BLaER1 treated with 17β-estradiol and CSF1 and Interleukin-3, amounts not matched to agents 10 nM and 100 nM (cell line): ENCODE measurements at regions not wholly inside any gene's neighbourhood (a gene's known extent, or its start where the extent isn't known, plus 50 kb on each side); places are given as distances from the start of the nearest gene placed in this dataset.

Source experiments
- H3K27ac ChIP-seq, 11 experiments: shearing (Covaris generic); formaldehyde crosslinking; 2 replicates each; pipeline ENCODE4 v1.8.1; 2022
- H3K27me3 ChIP-seq, 11 experiments: shearing (Covaris generic); formaldehyde crosslinking; 2 replicates each; pipeline ENCODE4 v1.8.1; 2022
- H3K36me3 ChIP-seq, 11 experiments: shearing (Covaris generic); formaldehyde crosslinking; 2 replicates each; pipeline ENCODE4 v1.8.1; 2022
- H3K4me1 ChIP-seq, 10 experiments: shearing (Covaris generic); formaldehyde crosslinking; 2 replicates each; pipeline ENCODE4 v1.8.1; 2022
- H3K4me2 ChIP-seq, 11 experiments: shearing (Covaris generic); formaldehyde crosslinking; 2 replicates each; pipeline ENCODE4 v1.8.1; 2022
- H3K4me3 ChIP-seq, 10 experiments: shearing (Covaris generic); formaldehyde crosslinking; 2 replicates each; pipeline ENCODE4 v1.8.1; 2022
- H3K9ac ChIP-seq, 11 experiments: shearing (Covaris generic); formaldehyde crosslinking; 2 replicates each; pipeline ENCODE4 v1.8.1; 2022
- H3K9me3 ChIP-seq, 11 experiments: shearing (Covaris generic); formaldehyde crosslinking; replicated peaks in 1 of 11; 2 replicates each; pipeline ENCODE4 v1.8.1; 2022
- H4K20me1 ChIP-seq, 11 experiments: shearing (Covaris generic); formaldehyde crosslinking; 2 replicates each; pipeline ENCODE4 v1.8.1; 2022
- Cebpa-rat ChIP-seq, 11 experiments: shearing (Covaris generic); IDR thresholded peaks; 2 replicates each; pipeline ENCODE4 v1.8.1; 2022

DNA sequence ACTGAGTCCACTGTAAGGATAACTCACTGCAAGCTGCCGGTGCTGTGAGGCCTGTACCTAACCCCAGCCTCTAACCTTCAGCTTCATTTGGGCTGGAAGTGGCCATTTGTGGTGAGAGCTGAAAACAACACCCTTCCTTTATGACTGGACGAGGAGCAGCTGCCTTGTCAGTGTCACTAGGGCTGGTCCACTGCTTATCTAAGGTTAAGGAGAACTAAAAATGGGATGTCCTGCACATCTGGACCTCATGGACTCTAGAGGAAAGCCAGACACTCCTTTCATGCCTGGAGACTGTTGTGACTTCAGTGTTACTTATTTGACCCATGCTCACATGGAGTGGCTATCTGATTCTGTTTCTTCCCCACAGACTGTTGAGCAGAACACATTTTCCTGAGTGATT lies 139.9 kb downstream of the ZNF518B start:
- H3K27ac ChIP-seq = no peak overlapping the region
- H3K4me2 ChIP-seq = no peak overlapping the region
- H3K9ac ChIP-seq = no peak overlapping the region
- TF ChIP-seq Cebpa-rat (IDR thresholded peaks at IDR 0.05) = no peak
- no peaks in the 10 kb centered on the region for H3K36me3 ChIP-seq
- no peaks in the 10 kb centered on the region for H3K27me3 ChIP-seq
- H4K20me1 ChIP-seq = no peaks in the 10 kb centered on the region
- no peak overlapping the region for H3K4me3 ChIP-seq
- no peaks in the 10 kb centered on the region for H3K9me3 ChIP-seq
- H3K4me1 ChIP-seq = peaks cover 0 to 7% (median 6%) of the 10 kb centered on the region in 10 experiments; a peak in 11 of 20 replicates

DNA sequence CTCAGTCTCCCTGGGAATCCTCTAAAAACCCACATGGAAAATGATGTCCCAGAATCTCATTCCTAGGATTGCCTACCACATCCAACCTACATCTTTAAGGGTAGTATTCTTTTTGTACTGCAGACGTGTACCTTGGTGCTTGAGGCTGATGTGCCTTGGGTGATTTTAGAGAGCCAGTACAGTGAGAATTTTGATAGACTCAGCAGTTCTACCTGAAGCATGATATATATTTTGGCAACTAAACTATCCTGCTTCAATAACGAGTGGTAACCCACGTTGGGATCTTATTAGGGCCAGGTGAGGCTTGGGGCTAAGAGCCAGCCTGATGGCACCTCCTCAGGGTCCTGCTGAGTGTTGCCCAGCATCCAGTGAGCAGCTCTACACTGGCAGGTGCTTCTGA lies 140.4 kb downstream of the ZNF518B start:
- H3K36me3 ChIP-seq = no peaks in the 10 kb centered on the region
- no peak overlapping the region for H3K27ac ChIP-seq
- no peak overlapping the region for H3K4me2 ChIP-seq
- H3K9ac ChIP-seq = no peak overlapping the region
- no peaks in the 10 kb centered on the region for H3K9me3 ChIP-seq
- no peaks in the 10 kb centered on the region for H3K27me3 ChIP-seq
- H4K20me1 ChIP-seq = no peaks in the 10 kb centered on the region
- TF ChIP-seq Cebpa-rat (IDR thresholded peaks at IDR 0.05) = no peak
- peaks cover 0 to 4% (median 3%) of the 10 kb centered on the region in 10 experiments; a peak in 11 of 20 replicates for H3K4me1 ChIP-seq
- no peak overlapping the region for H3K4me3 ChIP-seq

DNA sequence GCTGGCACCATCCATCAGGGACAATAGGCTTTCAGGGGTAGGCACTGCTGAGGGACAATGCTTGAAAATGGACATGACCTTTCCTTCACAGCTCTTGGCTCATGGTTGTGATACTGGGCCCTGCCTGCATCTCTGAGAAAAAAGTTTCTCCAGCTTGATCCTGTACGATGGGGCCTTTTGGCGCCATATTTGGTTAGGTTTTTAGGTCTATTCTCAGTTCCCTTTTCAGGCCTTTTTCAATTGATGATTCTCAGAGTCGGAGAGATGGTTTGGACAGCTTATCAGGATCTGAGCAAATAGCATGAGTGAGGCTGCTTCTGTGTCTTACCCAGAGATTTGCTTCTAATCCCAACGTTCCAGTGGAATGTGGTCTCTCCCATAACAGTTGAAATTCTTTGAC lies 141.6 kb downstream of the ZNF518B start:
- no peak overlapping the region for H3K27ac ChIP-seq
- TF ChIP-seq Cebpa-rat (IDR thresholded peaks at IDR 0.05) = no peak
- H4K20me1 ChIP-seq = no peaks in the 10 kb centered on the region
- H3K36me3 ChIP-seq = no peaks in the 10 kb centered on the region
- H3K9ac ChIP-seq = no peak overlapping the region
- no peaks in the 10 kb centered on the region for H3K9me3 ChIP-seq
- no peak overlapping the region for H3K4me3 ChIP-seq
- H3K4me1 ChIP-seq = no peaks in the 10 kb centered on the region
- no peak overlapping the region for H3K4me2 ChIP-seq
- H3K27me3 ChIP-seq = no peaks in the 10 kb centered on the region

DNA sequence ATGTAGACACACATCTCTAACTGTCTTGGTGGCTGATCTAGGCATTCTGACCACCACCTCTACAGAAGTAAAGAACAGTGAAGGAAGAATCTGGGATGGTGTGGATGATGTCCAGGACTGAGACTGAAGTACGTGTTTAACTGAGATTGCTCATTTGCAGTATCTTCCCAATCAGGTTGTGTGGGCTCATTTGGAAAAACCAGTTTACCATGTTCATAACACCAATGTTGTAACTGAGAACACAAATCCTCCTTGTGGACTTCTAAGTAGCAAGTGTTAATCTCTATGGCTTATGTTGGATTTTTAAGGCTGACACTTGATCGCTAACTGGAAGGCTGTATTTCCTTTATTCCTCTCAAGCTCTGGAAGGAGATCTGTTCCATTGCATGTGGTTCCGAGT lies 144.7 kb downstream of the ZNF518B start:
- H3K9ac ChIP-seq = no peak overlapping the region
- no peaks in the 10 kb centered on the region for H3K4me1 ChIP-seq
- TF ChIP-seq Cebpa-rat (IDR thresholded peaks at IDR 0.05) = no peak
- no peaks in the 10 kb centered on the region for H4K20me1 ChIP-seq
- H3K4me2 ChIP-seq = no peak overlapping the region
- no peaks in the 10 kb centered on the region for H3K27me3 ChIP-seq
- H3K4me3 ChIP-seq = no peak overlapping the region
- H3K27ac ChIP-seq = no peak overlapping the region
- H3K36me3 ChIP-seq = no peaks in the 10 kb centered on the region
- H3K9me3 ChIP-seq = no peaks in the 10 kb centered on the region

DNA sequence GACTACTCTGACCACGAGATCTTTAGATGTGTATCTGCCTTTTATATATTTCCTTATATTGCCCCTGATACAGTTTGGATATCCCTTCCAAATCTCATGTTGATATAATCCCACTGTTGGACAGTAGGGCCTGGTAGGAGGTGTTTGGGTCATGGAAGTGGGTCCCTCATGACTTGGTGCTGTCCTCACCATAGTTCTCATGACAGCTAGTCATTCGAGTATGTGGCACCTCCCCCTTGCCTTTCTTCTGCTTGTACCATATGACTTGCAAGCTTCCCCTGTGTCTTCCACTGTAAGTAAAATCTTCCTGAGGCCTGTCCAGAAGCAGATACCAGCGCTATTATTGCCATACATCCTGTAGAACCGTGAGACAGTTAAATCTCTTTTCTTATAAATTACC lies 145.3 kb downstream of the ZNF518B start:
- no peaks in the 10 kb centered on the region for H3K4me1 ChIP-seq
- TF ChIP-seq Cebpa-rat (IDR thresholded peaks at IDR 0.05) = no peak
- no peak overlapping the region for H3K4me3 ChIP-seq
- H3K27me3 ChIP-seq = no peaks in the 10 kb centered on the region
- H3K9me3 ChIP-seq = no peaks in the 10 kb centered on the region
- no peak overlapping the region for H3K4me2 ChIP-seq
- H3K27ac ChIP-seq = no peak overlapping the region
- no peaks in the 10 kb centered on the region for H4K20me1 ChIP-seq
- H3K9ac ChIP-seq = no peak overlapping the region
- H3K36me3 ChIP-seq = no peaks in the 10 kb centered on the region

DNA sequence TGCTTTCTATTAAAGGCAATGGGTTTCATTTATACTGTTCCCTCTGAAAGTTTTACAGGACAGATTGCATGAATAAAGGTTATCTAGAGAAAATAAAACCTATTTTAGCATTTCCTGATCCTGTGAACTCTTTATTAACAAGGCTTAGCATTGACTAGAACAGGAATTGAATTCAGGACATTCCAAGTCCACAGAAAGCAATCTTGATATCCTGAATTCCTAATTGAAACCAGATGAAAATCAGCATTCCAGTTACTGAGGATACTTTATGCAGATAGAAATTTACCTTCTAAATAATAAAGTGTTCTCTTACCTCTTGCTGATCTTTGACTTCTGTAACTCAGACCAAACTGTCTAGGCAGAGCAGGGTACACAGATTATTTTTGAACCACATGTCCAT lies 151.4 kb downstream of the ZNF518B start:
- Histone ChIP-seq H3K9ac (no peak overlapping the region), H3K27me3 (no peaks in the 10 kb centered on the region), H3K4me1 (no peaks in the 10 kb centered on the region), H3K27ac (no peak overlapping the region), H3K4me2 (no peak overlapping the region), H3K9me3 (no peaks in the 10 kb centered on the region), H3K36me3 (no peaks in the 10 kb centered on the region), H4K20me1 (no peaks in the 10 kb centered on the region), H3K4me3 (no peak overlapping the region)
- TF ChIP-seq Cebpa-rat (IDR thresholded peaks at IDR 0.05) = no peak

DNA sequence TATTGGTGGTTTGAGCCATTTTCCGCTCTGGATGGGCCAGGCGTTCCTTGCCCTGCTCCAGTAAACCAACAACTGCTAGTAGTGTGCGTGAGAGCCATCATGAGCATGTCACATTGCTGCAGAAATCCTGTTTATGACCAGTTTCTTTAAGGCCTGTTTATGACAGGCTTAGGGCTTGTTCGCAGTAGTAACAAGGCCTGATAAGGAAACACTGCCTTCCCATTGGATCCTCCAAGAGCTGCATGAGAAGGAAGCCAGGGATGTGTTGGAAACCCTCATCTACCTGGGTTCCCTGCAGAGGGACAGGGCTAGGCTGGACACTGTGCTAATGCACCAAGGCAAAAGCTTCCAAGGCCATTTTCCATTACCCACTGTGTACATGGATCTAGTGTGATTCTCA lies 153.9 kb downstream of the ZNF518B start:
- Histone ChIP-seq H3K9ac (no peak overlapping the region), H3K9me3 (no peaks in the 10 kb centered on the region), H3K27me3 (no peaks in the 10 kb centered on the region), H3K36me3 (no peaks in the 10 kb centered on the region), H3K4me2 (no peak overlapping the region), H4K20me1 (no peaks in the 10 kb centered on the region), H3K4me1 (no peaks in the 10 kb centered on the region), H3K4me3 (no peak overlapping the region), H3K27ac (no peak overlapping the region)
- TF ChIP-seq Cebpa-rat (IDR thresholded peaks at IDR 0.05) = no peak

DNA sequence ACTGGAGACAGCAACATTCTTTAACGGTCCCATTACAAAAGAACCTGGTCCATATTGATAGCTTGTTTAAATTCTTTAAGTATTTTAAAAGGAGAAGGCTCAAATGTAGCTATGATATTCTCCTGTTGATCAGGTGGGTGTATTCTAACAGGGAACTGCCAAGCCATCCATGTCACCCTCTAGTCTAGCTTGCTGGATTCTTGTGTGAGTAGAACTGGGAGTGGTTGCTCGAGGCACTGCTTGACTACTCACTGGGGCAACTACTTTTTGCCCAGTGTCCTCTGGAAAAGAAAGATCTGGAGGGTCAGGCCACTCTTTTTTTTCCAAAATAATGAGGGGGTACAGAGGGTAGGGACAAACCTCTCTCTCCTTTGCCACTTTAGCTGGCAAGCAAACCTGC lies 155.1 kb downstream of the ZNF518B start:
- no peaks in the 10 kb centered on the region for H3K36me3 ChIP-seq
- no peak overlapping the region for H3K9ac ChIP-seq
- no peaks in the 10 kb centered on the region for H3K9me3 ChIP-seq
- no peaks in the 10 kb centered on the region for H3K27me3 ChIP-seq
- no peaks in the 10 kb centered on the region for H3K4me1 ChIP-seq
- no peak overlapping the region for H3K27ac ChIP-seq
- no peak overlapping the region for H3K4me2 ChIP-seq
- H4K20me1 ChIP-seq = no peaks in the 10 kb centered on the region
- no peak overlapping the region for H3K4me3 ChIP-seq
- TF ChIP-seq Cebpa-rat (IDR thresholded peaks at IDR 0.05) = no peak

DNA sequence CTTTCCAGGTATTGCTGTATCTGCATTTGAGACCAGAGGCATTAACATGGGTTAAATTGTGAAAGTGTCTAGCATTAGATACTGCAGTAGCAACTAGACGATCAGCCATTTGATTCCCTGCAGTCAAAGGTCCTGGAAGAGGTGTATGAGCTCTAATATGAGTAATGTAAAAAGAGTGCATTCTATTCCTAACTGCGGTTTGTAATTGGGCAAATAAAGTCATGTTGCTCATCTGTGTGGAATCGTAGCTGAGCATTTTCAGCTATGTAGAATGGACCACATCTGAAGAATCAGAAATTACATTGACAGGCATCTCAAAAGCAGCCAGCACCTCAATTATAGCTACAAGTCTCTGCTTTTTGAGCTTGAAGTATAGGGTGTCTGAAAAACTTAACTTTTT lies 157.6 kb downstream of the ZNF518B start:
- H4K20me1 ChIP-seq = no peaks in the 10 kb centered on the region
- no peak overlapping the region for H3K4me2 ChIP-seq
- no peak overlapping the region for H3K9ac ChIP-seq
- H3K4me1 ChIP-seq = no peaks in the 10 kb centered on the region
- no peaks in the 10 kb centered on the region for H3K9me3 ChIP-seq
- H3K36me3 ChIP-seq = no peaks in the 10 kb centered on the region
- no peak overlapping the region for H3K27ac ChIP-seq
- no peak for TF ChIP-seq Cebpa-rat (IDR thresholded peaks at IDR 0.05)
- H3K4me3 ChIP-seq = no peak overlapping the region
- no peaks in the 10 kb centered on the region for H3K27me3 ChIP-seq

DNA sequence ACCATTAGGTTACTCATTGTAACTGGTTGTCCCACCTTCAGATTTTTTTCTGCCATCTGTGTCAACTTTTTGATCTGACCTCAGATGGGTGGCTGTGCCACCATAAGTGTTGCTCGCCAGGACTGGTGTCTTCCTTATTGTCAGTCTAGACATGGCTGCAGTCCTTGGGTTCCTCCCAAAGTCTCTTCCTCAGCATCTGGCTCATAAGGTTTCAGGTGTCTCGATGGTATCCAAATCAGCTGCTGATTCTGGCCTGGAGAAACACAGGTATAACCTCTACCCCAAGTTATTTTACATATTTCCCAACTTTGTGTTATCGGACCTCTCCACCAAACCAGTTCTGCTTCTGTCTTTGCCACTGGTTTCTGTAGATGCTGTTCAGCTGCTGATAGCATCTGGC lies 158.5 kb downstream of the ZNF518B start:
- Histone ChIP-seq H3K4me3 (no peak overlapping the region), H3K27me3 (no peaks in the 10 kb centered on the region), H4K20me1 (no peaks in the 10 kb centered on the region), H3K9me3 (no peaks in the 10 kb centered on the region), H3K27ac (no peak overlapping the region), H3K36me3 (no peaks in the 10 kb centered on the region), H3K4me1 (peaks cover 0 to 7% (median 0%) of the 10 kb centered on the region in 10 experiments; a peak in 4 of 20 replicates), H3K4me2 (no peak overlapping the region), H3K9ac (no peak overlapping the region)
- no peak for TF ChIP-seq Cebpa-rat (IDR thresholded peaks at IDR 0.05)

DNA sequence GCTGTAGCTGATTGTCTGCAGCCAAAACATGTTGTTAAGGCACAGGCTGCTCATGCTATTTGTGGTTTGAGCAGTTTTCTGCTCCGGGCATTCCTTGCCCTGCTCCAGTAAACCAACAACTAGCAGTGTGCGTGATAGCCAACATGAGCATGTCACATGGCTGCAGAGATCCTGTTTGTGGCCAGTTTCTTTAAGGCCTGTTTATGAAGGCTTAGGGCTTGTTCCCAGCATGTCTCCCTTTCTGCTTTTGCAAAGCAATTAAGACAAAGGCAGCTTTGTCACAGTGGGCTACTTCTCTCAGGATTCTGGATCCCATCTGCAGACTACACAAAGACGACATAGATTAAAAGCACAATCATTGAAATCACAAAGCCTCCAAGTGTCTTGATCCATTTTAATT lies 160.5 kb downstream of the ZNF518B start:
- Histone ChIP-seq H3K4me3 (no peak overlapping the region), H3K27me3 (no peaks in the 10 kb centered on the region), H3K9me3 (no peaks in the 10 kb centered on the region), H3K4me1 (peaks cover 0 to 7% (median 0%) of the 10 kb centered on the region in 10 experiments; a peak in 4 of 20 replicates), H3K4me2 (no peak overlapping the region), H3K9ac (no peak overlapping the region), H3K36me3 (no peaks in the 10 kb centered on the region), H3K27ac (no peak overlapping the region), H4K20me1 (no peaks in the 10 kb centered on the region)
- no peak for TF ChIP-seq Cebpa-rat (IDR thresholded peaks at IDR 0.05)
